ENCODE measurements at regions not wholly inside any gene's neighbourhood (a gene's known extent, or its start where the extent isn't known, plus 50 kb on each side); places are given as distances from the start of the nearest gene placed in this dataset.

GRCh38 chr6:93894521-93894920 is 475.2 kb upstream of the EPHA7 start:
- TF ChIP-seq REST (IDR thresholded peaks at IDR 0.05; ENCODE audit: insufficient read depth in 1 of 2, low read depth in 2 of 2, low read length in 2 of 2) (no peak), POLR2AphosphoS5 (IDR thresholded peaks at IDR 0.05; ENCODE audit: low read depth, low read length) (no peak), SIN3A (IDR thresholded peaks at IDR 0.05; ENCODE audit: borderline replicate concordance, insufficient read depth, low read length) (no peak), TAF1 (IDR thresholded peaks at IDR 0.05; ENCODE audit: borderline replicate concordance, insufficient read depth, low read length) (no peak), FOXP2 (optimal IDR thresholded peaks at IDR 0.05; ENCODE audit: borderline replicate concordance, extremely low read depth, extremely low read length, insufficient read depth) (no peak)

- TF ChIP-seq SIN3A (IDR thresholded peaks at IDR 0.05; ENCODE audit: borderline replicate concordance, insufficient read depth, low read length) (no peak), POLR2AphosphoS5 (IDR thresholded peaks at IDR 0.05; ENCODE audit: low read depth, low read length) (no peak), REST (IDR thresholded peaks at IDR 0.05; ENCODE audit: insufficient read depth in 1 of 2, low read depth in 2 of 2, low read length in 2 of 2) (no peak), TAF1 (IDR thresholded peaks at IDR 0.05; ENCODE audit: borderline replicate concordance, insufficient read depth, low read length) (no peak), FOXP2 (optimal IDR thresholded peaks at IDR 0.05; ENCODE audit: borderline replicate concordance, extremely low read depth, extremely low read length, insufficient read depth) (no peak)
Observed at GRCh38 chr6:93889713-93890112, 470.4 kb upstream of the EPHA7 start.

GRCh38 chr6:93886416-93886815 is 467.1 kb upstream of the EPHA7 start:
- TF ChIP-seq POLR2AphosphoS5 (IDR thresholded peaks at IDR 0.05; ENCODE audit: low read depth, low read length): no peak
- no peak for TF ChIP-seq REST (IDR thresholded peaks at IDR 0.05; ENCODE audit: insufficient read depth in 1 of 2, low read depth in 2 of 2, low read length in 2 of 2)
- no peak for TF ChIP-seq TAF1 (IDR thresholded peaks at IDR 0.05; ENCODE audit: borderline replicate concordance, insufficient read depth, low read length)
- TF ChIP-seq FOXP2 (optimal IDR thresholded peaks at IDR 0.05; ENCODE audit: borderline replicate concordance, extremely low read depth, extremely low read length, insufficient read depth): no peak
- TF ChIP-seq SIN3A (IDR thresholded peaks at IDR 0.05; ENCODE audit: borderline replicate concordance, insufficient read depth, low read length): no peak

GRCh38 chr6:93859971-93860370 is 440.6 kb upstream of the EPHA7 start:
- TF ChIP-seq REST (IDR thresholded peaks at IDR 0.05; ENCODE audit: insufficient read depth in 1 of 2, low read depth in 2 of 2, low read length in 2 of 2) (no peak), TAF1 (IDR thresholded peaks at IDR 0.05; ENCODE audit: borderline replicate concordance, insufficient read depth, low read length) (no peak), FOXP2 (optimal IDR thresholded peaks at IDR 0.05; ENCODE audit: borderline replicate concordance, extremely low read depth, extremely low read length, insufficient read depth) (no peak)

GRCh38 chr6:93858213-93858612 is 438.9 kb upstream of the EPHA7 start:
- no peak for TF ChIP-seq REST (IDR thresholded peaks at IDR 0.05; ENCODE audit: insufficient read depth in 1 of 2, low read depth in 2 of 2, low read length in 2 of 2)
- no peak for TF ChIP-seq SIN3A (IDR thresholded peaks at IDR 0.05; ENCODE audit: borderline replicate concordance, insufficient read depth, low read length)
- no peak for TF ChIP-seq FOXP2 (optimal IDR thresholded peaks at IDR 0.05; ENCODE audit: borderline replicate concordance, extremely low read depth, extremely low read length, insufficient read depth)
- TF ChIP-seq TAF1 (IDR thresholded peaks at IDR 0.05; ENCODE audit: borderline replicate concordance, insufficient read depth, low read length): no peak
- no peak for TF ChIP-seq POLR2AphosphoS5 (IDR thresholded peaks at IDR 0.05; ENCODE audit: low read depth, low read length)

All from PFSK-1 (cell line).